Tibial nerve (tissue), 3 donors: ENCODE measurements at regions not wholly inside any gene's neighbourhood (a gene's known extent, or its start where the extent isn't known, plus 50 kb on each side); places are given as distances from the start of the nearest gene placed in this dataset.

Experiments used
- POLR2A ChIP-seq, 2 donors: fragments of 450-650 bp; IDR thresholded peaks; one replicate each; pipeline ENCODE4 v1.6.1; 2017; ENCODE audit warnings: antibody characterized with exemption in 2 of 2, mild to moderate bottlenecking in 2 of 2, moderate library complexity in 2 of 2
- TF ChIP-seq, protein P1 (sequence below), 5 experiments: fragments of 200-600 bp in 3 of 5; fragments of 450-650 bp in 2 of 5; sonication (generic) in 3 of 5; IDR thresholded peaks; one replicate each; pipeline ENCODE4 v1.5.1; 2016 to 2019; ENCODE audit warnings: antibody characterized with exemption in 5 of 5, mild to moderate bottlenecking in 3 of 5, moderate library complexity in 2 of 5

- TF ChIP-seq, protein P1, sequence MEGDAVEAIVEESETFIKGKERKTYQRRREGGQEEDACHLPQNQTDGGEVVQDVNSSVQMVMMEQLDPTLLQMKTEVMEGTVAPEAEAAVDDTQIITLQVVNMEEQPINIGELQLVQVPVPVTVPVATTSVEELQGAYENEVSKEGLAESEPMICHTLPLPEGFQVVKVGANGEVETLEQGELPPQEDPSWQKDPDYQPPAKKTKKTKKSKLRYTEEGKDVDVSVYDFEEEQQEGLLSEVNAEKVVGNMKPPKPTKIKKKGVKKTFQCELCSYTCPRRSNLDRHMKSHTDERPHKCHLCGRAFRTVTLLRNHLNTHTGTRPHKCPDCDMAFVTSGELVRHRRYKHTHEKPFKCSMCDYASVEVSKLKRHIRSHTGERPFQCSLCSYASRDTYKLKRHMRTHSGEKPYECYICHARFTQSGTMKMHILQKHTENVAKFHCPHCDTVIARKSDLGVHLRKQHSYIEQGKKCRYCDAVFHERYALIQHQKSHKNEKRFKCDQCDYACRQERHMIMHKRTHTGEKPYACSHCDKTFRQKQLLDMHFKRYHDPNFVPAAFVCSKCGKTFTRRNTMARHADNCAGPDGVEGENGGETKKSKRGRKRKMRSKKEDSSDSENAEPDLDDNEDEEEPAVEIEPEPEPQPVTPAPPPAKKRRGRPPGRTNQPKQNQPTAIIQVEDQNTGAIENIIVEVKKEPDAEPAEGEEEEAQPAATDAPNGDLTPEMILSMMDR (IDR thresholded peaks at IDR 0.05), result no peak
- TF ChIP-seq POLR2A (IDR thresholded peaks at IDR 0.05), result no peak
Measured at GRCh38 chr2:65901756-65902155, 469.4 kb upstream of the SPRED2 start.
